Small intestine (tissue), 7 donors: ENCODE measurements at regions not wholly inside any gene's neighbourhood (a gene's known extent, or its start where the extent isn't known, plus 50 kb on each side); places are given as distances from the start of the nearest gene placed in this dataset.

Experiments
- DNase-seq, 2 donors: peaks; one replicate each; pipeline versions ENCODE4 v3.0.0 to v3.0.0-alpha.2; 2013
- FAIRE-seq: peaks from 2 replicates; lab custom pipeline; 2012; peaks lifted over from hg19 to GRCh38; lab: Jason Lieb, UNC
- H3K27ac ChIP-seq, 3 donors: one replicate each; pipeline ENCODE4 v1.5.1; 2013; ENCODE audit warnings: low read length in 2 of 3, mild to moderate bottlenecking in 2 of 3, control low read depth in 1 of 3, inconsistent platforms in 1 of 3, low read depth in 1 of 3, moderate library complexity in 1 of 3
- H3K27me3 ChIP-seq, 3 donors: one replicate each; pipeline ENCODE4 v1.6.1; 2013; ENCODE audit warnings: low read length in 3 of 3, inconsistent platforms in 1 of 3; ENCODE audit not compliant: control insufficient read depth in 3 of 3, insufficient read depth in 3 of 3
- H3K36me3 ChIP-seq, 3 donors: one replicate each; pipeline ENCODE4 v1.6.1; 2013; ENCODE audit warnings: low read length in 3 of 3, inconsistent platforms in 1 of 3, low read depth in 1 of 3, mild to moderate bottlenecking in 1 of 3, moderate library complexity in 1 of 3; ENCODE audit not compliant: control insufficient read depth in 3 of 3, insufficient read depth in 2 of 3
- H3K4me1 ChIP-seq, 3 donors: one replicate each; pipeline ENCODE4 v1.6.1; 2013; ENCODE audit warnings: low read length in 2 of 3, inconsistent platforms in 1 of 3, low read depth in 1 of 3, mild to moderate bottlenecking in 1 of 3, moderate library complexity in 1 of 3; ENCODE audit not compliant: control insufficient read depth in 3 of 3, insufficient read depth in 2 of 3
- H3K4me3 ChIP-seq, 3 donors: one replicate each; pipeline ENCODE4 v1.5.1; 2013; ENCODE audit warnings: low read length in 3 of 3, control low read depth in 1 of 3, inconsistent platforms in 1 of 3, low read depth in 1 of 3, mild to moderate bottlenecking in 1 of 3, moderate library complexity in 1 of 3
- H3K9me3 ChIP-seq, 2 donors: one replicate each; pipeline ENCODE4 v1.6.1; 2013; ENCODE audit warnings: low read depth in 1 of 2, low read length in 1 of 2; ENCODE audit not compliant: control insufficient read depth in 2 of 2, insufficient read depth in 1 of 2
- WGBS, 3 donors: extraction: QIAGEN DNeasy Blood & Tissue Kit; methylation state at CpG; one replicate each; pipeline ENCODE4 v1.1.7; 2013; 5-methylcytosine and 5-hydroxymethylcytosine counted together
- donor health status: healthy with polysubstance abuse.
- donor health status: control.
- donor health status: control.
- donor health status: Bipolar disorder and iron deficiency.
- donor health status: healthy.

DNA sequence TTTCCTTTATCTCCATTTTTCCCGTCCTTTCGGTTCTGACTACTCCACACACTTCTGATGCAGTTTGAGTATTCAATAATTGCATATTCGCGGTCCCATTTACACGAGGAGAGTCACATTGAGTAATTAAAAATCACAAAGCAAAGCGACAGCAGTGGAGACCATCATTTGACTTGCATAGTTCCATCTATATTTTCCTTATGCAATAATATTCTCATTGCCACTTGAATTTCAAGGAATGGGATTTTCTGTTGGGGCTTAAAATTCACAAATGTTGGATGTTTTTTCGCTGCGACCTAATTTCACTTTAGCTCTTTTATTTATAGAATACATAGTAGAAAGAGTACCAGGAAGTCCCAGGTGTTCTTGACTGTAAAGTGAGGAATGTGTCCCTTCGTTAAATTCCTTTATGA, 186.8 kb downstream of the ZEB2 start:
- Histone ChIP-seq H3K27ac (peak overlapping the region; percentile 76 to 87 (median 81)), H3K9me3 (no peaks in the 10 kb centered on the region), H3K4me3 (peak overlapping the region in 2 of 3 donors; percentile 58 to 95), H3K36me3 (no peaks in the 10 kb centered on the region), H3K4me1 (peaks cover 0 to 6% (median 6%) of the 10 kb centered on the region in 3 donors), H3K27me3 (no peaks in the 10 kb centered on the region)
- FAIRE-seq (no peak), DNase-seq (no peak)
- WGBS, 3 donors = 50 to 64% (median 56%) methylated on average over 9 of the region's 9 CpGs

- no peak for FAIRE-seq
- H3K4me1 ChIP-seq = peaks cover 0 to 6% (median 6%) of the 10 kb centered on the region in 3 donors
- peak overlapping the region; percentile 76 to 94 (median 81) for H3K27ac ChIP-seq
- H3K36me3 ChIP-seq = no peaks in the 10 kb centered on the region
- peak overlapping the region; percentile 40 to 95 (median 58) for H3K4me3 ChIP-seq
- 1 to 2% (median 2%) methylated on average over 17 to 77 of the region's 77 CpGs for WGBS, 3 donors
- no peaks in the 10 kb centered on the region for H3K27me3 ChIP-seq
- H3K9me3 ChIP-seq = no peaks in the 10 kb centered on the region
- DNase-seq = peak; percentile 89 to 97
Measured at GRCh38 chr2:144332356-144333142, 187.4 kb downstream of the ZEB2 start.

- no peak for DNase-seq
- WGBS, 3 donors = 0% methylated on average over 37 to 66 of the region's 66 CpGs
- no peaks in the 10 kb centered on the region for H3K27me3 ChIP-seq
- peaks cover 0 to 6% (median 6%) of the 10 kb centered on the region in 3 donors for H3K4me1 ChIP-seq
- no peaks in the 10 kb centered on the region for H3K36me3 ChIP-seq
- no peaks in the 10 kb centered on the region for H3K9me3 ChIP-seq
- FAIRE-seq = no peak
- H3K27ac ChIP-seq = peak overlapping the region; percentile 79 to 94 (median 87)
- H3K4me3 ChIP-seq = peak overlapping the region; percentile 40 to 95 (median 80)
Measured at GRCh38 chr2:144331674-144332355, 188.1 kb downstream of the ZEB2 start.

DNA sequence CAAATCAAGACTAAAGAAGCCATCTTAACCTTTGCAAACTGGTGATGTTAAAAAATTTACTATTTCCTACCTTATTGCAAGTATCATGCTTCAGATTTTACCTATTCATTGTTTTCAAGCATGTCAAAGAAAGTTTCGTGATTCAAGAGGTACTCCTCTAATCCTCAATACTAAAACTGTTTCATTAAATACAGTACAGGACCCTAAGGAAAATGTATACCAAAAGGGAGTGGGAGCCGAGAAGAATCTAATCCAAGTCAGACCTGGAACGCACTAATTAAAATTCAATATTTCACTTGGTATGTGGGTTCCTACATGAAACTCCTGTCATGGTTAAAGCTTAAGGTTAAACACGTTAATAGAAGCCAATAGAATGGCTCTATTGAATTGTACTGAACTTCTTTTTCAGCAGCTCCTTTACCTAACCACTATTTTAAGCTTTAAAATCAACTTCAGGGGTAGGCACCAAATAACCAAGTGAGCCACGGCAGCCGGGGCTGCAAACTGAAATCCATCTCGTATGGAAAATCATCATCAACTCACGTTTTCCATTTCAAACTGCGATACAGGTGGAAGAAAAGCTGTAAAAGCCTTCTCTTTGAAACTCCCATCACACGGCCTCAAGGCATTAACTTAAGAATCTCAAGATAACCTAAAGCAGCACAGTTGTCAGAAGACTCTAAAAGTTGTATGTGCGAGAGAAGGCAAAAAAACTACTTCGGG, 188.8 kb downstream of the ZEB2 start:
- WGBS, 3 donors = 5 to 8% (median 6%) methylated on average over 12 of the region's 12 CpGs
- Histone ChIP-seq H3K4me3 (peak overlapping the region; percentile 40 to 95 (median 80)), H3K36me3 (no peaks in the 10 kb centered on the region), H3K9me3 (no peaks in the 10 kb centered on the region), H3K4me1 (peaks cover 0 to 6% (median 6%) of the 10 kb centered on the region in 3 donors), H3K27ac (peak overlapping the region; percentile 79 to 94 (median 87)), H3K27me3 (no peaks in the 10 kb centered on the region)
- DNase-seq (peak; percentile 27 to 62), FAIRE-seq (no peak)

- FAIRE-seq = no peak
- peaks cover 0 to 9% (median 6%) of the 10 kb centered on the region in 3 donors for H3K4me1 ChIP-seq
- no peak overlapping the region for H3K4me3 ChIP-seq
- H3K9me3 ChIP-seq = no peaks in the 10 kb centered on the region
- H3K36me3 ChIP-seq = no peaks in the 10 kb centered on the region
- no peaks in the 10 kb centered on the region for H3K27me3 ChIP-seq
- no peak for DNase-seq
- no peak overlapping the region for H3K27ac ChIP-seq
- 86 to 88% (median 87%) methylated on average over 2 of the region's 2 CpGs for WGBS, 3 donors
Measured at GRCh38 chr2:144329472-144329871, 190.4 kb downstream of the ZEB2 start.

DNA sequence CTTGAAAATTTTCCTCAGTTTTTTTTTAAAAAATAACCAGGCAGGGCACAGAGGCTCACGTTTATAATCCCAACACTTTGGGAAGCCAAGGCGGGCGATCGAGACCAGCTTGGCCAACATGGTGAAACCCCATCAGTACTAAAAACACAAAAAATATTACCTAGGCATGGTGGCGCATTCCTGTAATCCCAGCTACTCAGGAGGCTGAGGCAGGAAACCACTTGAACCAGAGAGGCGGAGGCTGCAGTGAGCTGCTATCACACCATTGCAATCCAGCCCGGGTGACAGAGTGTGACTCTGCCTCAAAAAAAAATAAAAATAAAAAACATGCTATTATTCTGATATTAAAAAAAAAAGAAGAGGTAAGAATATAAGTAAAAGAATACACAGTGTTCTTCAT, 191.0 kb downstream of the ZEB2 start:
- no peaks in the 10 kb centered on the region for H3K36me3 ChIP-seq
- no peak overlapping the region for H3K4me3 ChIP-seq
- DNase-seq (no peak), FAIRE-seq (no peak)
- peaks cover 0 to 9% (median 6%) of the 10 kb centered on the region in 3 donors for H3K4me1 ChIP-seq
- 76 to 93% (median 80%) methylated on average over 7 of the region's 7 CpGs for WGBS, 3 donors
- no peaks in the 10 kb centered on the region for H3K27me3 ChIP-seq
- no peak overlapping the region for H3K27ac ChIP-seq
- H3K9me3 ChIP-seq = no peaks in the 10 kb centered on the region

- no peak overlapping the region for H3K27ac ChIP-seq
- H3K27me3 ChIP-seq = no peaks in the 10 kb centered on the region
- 81 to 83% (median 81%) methylated on average over 3 of the region's 3 CpGs for WGBS, 3 donors
Measured at GRCh38 chr2:144326825-144327224, 193.1 kb downstream of the ZEB2 start.

GRCh38 chr2:144325086-144325485, 194.8 kb downstream of the ZEB2 start:
- H3K4me1 ChIP-seq = peaks cover 0 to 3% (median 3%) of the 10 kb centered on the region in 3 donors
- no peaks in the 10 kb centered on the region for H3K27me3 ChIP-seq
- H3K9me3 ChIP-seq = peaks cover 0 to 2% of the 10 kb centered on the region in 2 donors
- H3K36me3 ChIP-seq = no peaks in the 10 kb centered on the region
- no peak overlapping the region for H3K4me3 ChIP-seq
- WGBS, 3 donors = 47 to 62% (median 57%) methylated on average over 3 of the region's 3 CpGs
- DNase-seq (peak in 1 of 2 donors; percentile 48), FAIRE-seq (no peak)
- no peak overlapping the region for H3K27ac ChIP-seq

More at GRCh38 chr2:144326825-144327224, 193.1 kb downstream of the ZEB2 start:
- H3K9me3 ChIP-seq = no peaks in the 10 kb centered on the region
- H3K36me3 ChIP-seq = no peaks in the 10 kb centered on the region
- no peak for DNase-seq
- FAIRE-seq = no peak
- H3K4me1 ChIP-seq = peaks cover 0 to 3% (median 3%) of the 10 kb centered on the region in 3 donors
- H3K4me3 ChIP-seq = no peak overlapping the region
